ENCODE measurements at regions not wholly inside any gene's neighbourhood (a gene's known extent, or its start where the extent isn't known, plus 50 kb on each side); places are given as distances from the start of the nearest gene placed in this dataset.
"Not testable (repeated sequence)": the region's sequence is repeated elsewhere in the genome, so short reads cannot be mapped to it uniquely, and the experiment has no call there.

- DNase-seq, result no peak
These were observed 122.5 kb downstream of the APIP start for GRCh38 chr11:34793666-34794065.

GRCh38 chr11:34792814-34793258 is 123.3 kb downstream of the APIP start:
- no peak for DNase-seq

- DNase-seq, result peak in 1 of 4 experiments; percentile 5
These were observed 124.2 kb downstream of the APIP start for GRCh38 chr11:34791780-34792542.

GRCh38 chr11:34790620-34791019 is 125.6 kb downstream of the APIP start:
- no peak for DNase-seq

- no peak for DNase-seq
These were observed 126.9 kb downstream of the APIP start for GRCh38 chr11:34789196-34789834.

- no peak for DNase-seq
These were observed 127.5 kb downstream of the APIP start for GRCh38 chr11:34788642-34789041.

GRCh38 chr11:34787895-34788294 is 128.3 kb downstream of the APIP start:
- DNase-seq, result no peak

GRCh38 chr11:34787348-34787747 is 128.8 kb downstream of the APIP start:
- DNase-seq, result no peak

- no peak for DNase-seq
These were observed 131.8 kb downstream of the APIP start for GRCh38 chr11:34784318-34784841.

GRCh38 chr11:34783816-34784317 is 132.3 kb downstream of the APIP start:
- no peak for DNase-seq

- DNase-seq, result not testable (repeated sequence)
These were observed 134.4 kb downstream of the APIP start for GRCh38 chr11:34781826-34782225.

GRCh38 chr11:34775417-34775888 is 140.7 kb downstream of the APIP start:
- no peak for DNase-seq

- no peak for DNase-seq
These were observed 141.6 kb downstream of the APIP start for GRCh38 chr11:34774604-34775003.

GRCh38 chr11:34773826-34774225 is 142.4 kb downstream of the APIP start:
- DNase-seq, result no peak

GRCh38 chr11:34773211-34773610 is 143.0 kb downstream of the APIP start:
- DNase-seq, result no peak

GRCh38 chr11:34770111-34770510 is 146.1 kb downstream of the APIP start:
- DNase-seq, result no peak

- DNase-seq, result no peak
These were observed 147.0 kb downstream of the APIP start for GRCh38 chr11:34769224-34769623.

- DNase-seq, result not testable (repeated sequence)
These were observed 141.7 kb downstream of the EHF start for GRCh38 chr11:34762625-34763024.

- DNase-seq, result no peak
These were observed 137.4 kb downstream of the EHF start for GRCh38 chr11:34758262-34758661.

- no peak for DNase-seq
These were observed 136.1 kb downstream of the EHF start for GRCh38 chr11:34757026-34757451.

GRCh38 chr11:34756591-34756990 is 135.7 kb downstream of the EHF start:
- no peak for DNase-seq

GRCh38 chr11:34755671-34756070 is 134.8 kb downstream of the EHF start:
- DNase-seq, result peak in 3 of 4 experiments; percentile 8 to 51 (median 14)

GRCh38 chr11:34754171-34754823 is 133.4 kb downstream of the EHF start:
- peak in 2 of 4 experiments; percentile 22 to 32 for DNase-seq

Measured in suppressor macrophage (primary cell).